ENCODE measurements at regions not wholly inside any gene's neighbourhood (a gene's known extent, or its start where the extent isn't known, plus 50 kb on each side); places are given as distances from the start of the nearest gene placed in this dataset.

GRCh38 chrX:74178536-74178935 lies 125.4 kb upstream of the ZCCHC13 start:
- TF ChIP-seq, protein P1, sequence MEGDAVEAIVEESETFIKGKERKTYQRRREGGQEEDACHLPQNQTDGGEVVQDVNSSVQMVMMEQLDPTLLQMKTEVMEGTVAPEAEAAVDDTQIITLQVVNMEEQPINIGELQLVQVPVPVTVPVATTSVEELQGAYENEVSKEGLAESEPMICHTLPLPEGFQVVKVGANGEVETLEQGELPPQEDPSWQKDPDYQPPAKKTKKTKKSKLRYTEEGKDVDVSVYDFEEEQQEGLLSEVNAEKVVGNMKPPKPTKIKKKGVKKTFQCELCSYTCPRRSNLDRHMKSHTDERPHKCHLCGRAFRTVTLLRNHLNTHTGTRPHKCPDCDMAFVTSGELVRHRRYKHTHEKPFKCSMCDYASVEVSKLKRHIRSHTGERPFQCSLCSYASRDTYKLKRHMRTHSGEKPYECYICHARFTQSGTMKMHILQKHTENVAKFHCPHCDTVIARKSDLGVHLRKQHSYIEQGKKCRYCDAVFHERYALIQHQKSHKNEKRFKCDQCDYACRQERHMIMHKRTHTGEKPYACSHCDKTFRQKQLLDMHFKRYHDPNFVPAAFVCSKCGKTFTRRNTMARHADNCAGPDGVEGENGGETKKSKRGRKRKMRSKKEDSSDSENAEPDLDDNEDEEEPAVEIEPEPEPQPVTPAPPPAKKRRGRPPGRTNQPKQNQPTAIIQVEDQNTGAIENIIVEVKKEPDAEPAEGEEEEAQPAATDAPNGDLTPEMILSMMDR (IDR thresholded peaks at IDR 0.05) = no peak
- TF ChIP-seq POLR2A (IDR thresholded peaks at IDR 0.05) (no peak), POLR2AphosphoS5 (IDR thresholded peaks at IDR 0.05) (no peak)
